ENCODE measurements at regions not wholly inside any gene's neighbourhood (a gene's known extent, or its start where the extent isn't known, plus 50 kb on each side); places are given as distances from the start of the nearest gene placed in this dataset.

GRCh38 chr5:44626846-44627245 is 181.9 kb upstream of the MRPS30 start:
- Histone ChIP-seq H3K9me3 (ENCODE audit: control insufficient read depth, low read depth, low read length) (no peaks in the 10 kb centered on the region), H3K27ac (ENCODE audit: low read length) (no peak overlapping the region), H3K4me3 (ENCODE audit: low read length) (no peak overlapping the region), H3K36me3 (ENCODE audit: control insufficient read depth, insufficient read depth, low read length) (no peaks in the 10 kb centered on the region), H3K27me3 (ENCODE audit: control insufficient read depth, insufficient read depth, low read length) (no peaks in the 10 kb centered on the region), H3K4me1 (ENCODE audit: control insufficient read depth, insufficient read depth, low read length) (no peaks in the 10 kb centered on the region)
- no peak for DNase-seq

- 90% methylated on average over 2 of the region's 4 CpGs for WGBS (ENCODE audit: insufficient coverage, low lambda C conversion rate)
- Histone ChIP-seq H3K4me1 (ENCODE audit: control insufficient read depth, insufficient read depth, low read length) (no peaks in the 10 kb centered on the region), H3K27ac (ENCODE audit: low read length) (no peak overlapping the region), H3K4me3 (ENCODE audit: low read length) (no peak overlapping the region), H3K9me3 (ENCODE audit: control insufficient read depth, low read depth, low read length) (no peaks in the 10 kb centered on the region), H3K36me3 (ENCODE audit: control insufficient read depth, insufficient read depth, low read length) (no peaks in the 10 kb centered on the region), H3K27me3 (ENCODE audit: control insufficient read depth, insufficient read depth, low read length) (no peaks in the 10 kb centered on the region)
- no peak for DNase-seq
Measured at GRCh38 chr5:44622331-44622730, 186.4 kb upstream of the MRPS30 start.

- no peaks in the 10 kb centered on the region for H3K9me3 ChIP-seq (ENCODE audit: control insufficient read depth, low read depth, low read length)
- H3K27ac ChIP-seq (ENCODE audit: low read length): no peak overlapping the region
- 80% methylated on average over 3 of the region's 3 CpGs for WGBS (ENCODE audit: insufficient coverage, low lambda C conversion rate)
- DNase-seq: no peak
- no peak overlapping the region for H3K4me3 ChIP-seq (ENCODE audit: low read length)
- H3K4me1 ChIP-seq (ENCODE audit: control insufficient read depth, insufficient read depth, low read length): no peaks in the 10 kb centered on the region
- H3K27me3 ChIP-seq (ENCODE audit: control insufficient read depth, insufficient read depth, low read length): no peaks in the 10 kb centered on the region
- H3K36me3 ChIP-seq (ENCODE audit: control insufficient read depth, insufficient read depth, low read length): no peaks in the 10 kb centered on the region
Measured at GRCh38 chr5:44619875-44620610, 188.7 kb upstream of the MRPS30 start.

GRCh38 chr5:44614845-44615244 is 193.9 kb upstream of the MRPS30 start:
- no peaks in the 10 kb centered on the region for H3K9me3 ChIP-seq (ENCODE audit: control insufficient read depth, low read depth, low read length)
- no peak overlapping the region for H3K27ac ChIP-seq (ENCODE audit: low read length)
- H3K4me1 ChIP-seq (ENCODE audit: control insufficient read depth, insufficient read depth, low read length): no peaks in the 10 kb centered on the region
- no peaks in the 10 kb centered on the region for H3K36me3 ChIP-seq (ENCODE audit: control insufficient read depth, insufficient read depth, low read length)
- 92% methylated on average over 1 of the region's 2 CpGs for WGBS (ENCODE audit: insufficient coverage, low lambda C conversion rate)
- no peak for DNase-seq
- H3K27me3 ChIP-seq (ENCODE audit: control insufficient read depth, insufficient read depth, low read length): no peaks in the 10 kb centered on the region
- H3K4me3 ChIP-seq (ENCODE audit: low read length): no peak overlapping the region

- no peak for DNase-seq
- Histone ChIP-seq H3K4me1 (ENCODE audit: control insufficient read depth, insufficient read depth, low read length) (no peaks in the 10 kb centered on the region), H3K27me3 (ENCODE audit: control insufficient read depth, insufficient read depth, low read length) (no peaks in the 10 kb centered on the region), H3K27ac (ENCODE audit: low read length) (no peak overlapping the region), H3K9me3 (ENCODE audit: control insufficient read depth, low read depth, low read length) (no peaks in the 10 kb centered on the region), H3K4me3 (ENCODE audit: low read length) (no peak overlapping the region), H3K36me3 (ENCODE audit: control insufficient read depth, insufficient read depth, low read length) (no peaks in the 10 kb centered on the region)
- WGBS (ENCODE audit: insufficient coverage, low lambda C conversion rate): no CpG with 5 or more reads among the region's 1 CpG
Measured at GRCh38 chr5:44613936-44614335, 194.8 kb upstream of the MRPS30 start.

- H3K4me1 ChIP-seq (ENCODE audit: control insufficient read depth, insufficient read depth, low read length): no peaks in the 10 kb centered on the region
- no peaks in the 10 kb centered on the region for H3K9me3 ChIP-seq (ENCODE audit: control insufficient read depth, low read depth, low read length)
- WGBS (ENCODE audit: insufficient coverage, low lambda C conversion rate): no CpG with 5 or more reads among the region's 5 CpGs
- H3K36me3 ChIP-seq (ENCODE audit: control insufficient read depth, insufficient read depth, low read length): no peaks in the 10 kb centered on the region
- no peak for DNase-seq
- H3K4me3 ChIP-seq (ENCODE audit: low read length): no peak overlapping the region
- no peak overlapping the region for H3K27ac ChIP-seq (ENCODE audit: low read length)
- H3K27me3 ChIP-seq (ENCODE audit: control insufficient read depth, insufficient read depth, low read length): no peaks in the 10 kb centered on the region
Measured at GRCh38 chr5:44605926-44606325, 202.8 kb upstream of the MRPS30 start.

- WGBS (ENCODE audit: insufficient coverage, low lambda C conversion rate): no CpG with 5 or more reads among the region's 8 CpGs
Measured at GRCh38 chr5:44603496-44604272, 205.1 kb upstream of the MRPS30 start.

GRCh38 chr5:44574678-44575077 is 185.5 kb upstream of the FGF10 start:
- WGBS (ENCODE audit: insufficient coverage, low lambda C conversion rate): no CpG with 5 or more reads among the region's 6 CpGs
- Histone ChIP-seq H3K27ac (ENCODE audit: low read length) (no peak overlapping the region), H3K36me3 (ENCODE audit: control insufficient read depth, insufficient read depth, low read length) (no peaks in the 10 kb centered on the region), H3K9me3 (ENCODE audit: control insufficient read depth, low read depth, low read length) (peaks cover 2% of the 10 kb centered on the region), H3K4me1 (ENCODE audit: control insufficient read depth, insufficient read depth, low read length) (no peaks in the 10 kb centered on the region), H3K4me3 (ENCODE audit: low read length) (no peak overlapping the region), H3K27me3 (ENCODE audit: control insufficient read depth, insufficient read depth, low read length) (no peaks in the 10 kb centered on the region)
- no peak for DNase-seq

More at GRCh38 chr5:44603496-44604272, 205.1 kb upstream of the MRPS30 start:
- H3K4me3 ChIP-seq (ENCODE audit: low read length): no peak overlapping the region
- no peaks in the 10 kb centered on the region for H3K27me3 ChIP-seq (ENCODE audit: control insufficient read depth, insufficient read depth, low read length)
- no peaks in the 10 kb centered on the region for H3K4me1 ChIP-seq (ENCODE audit: control insufficient read depth, insufficient read depth, low read length)
- no peak overlapping the region for H3K27ac ChIP-seq (ENCODE audit: low read length)
- no peaks in the 10 kb centered on the region for H3K9me3 ChIP-seq (ENCODE audit: control insufficient read depth, low read depth, low read length)
- DNase-seq: no peak
- no peaks in the 10 kb centered on the region for H3K36me3 ChIP-seq (ENCODE audit: control insufficient read depth, insufficient read depth, low read length)

GRCh38 chr5:44568519-44568918 is 179.3 kb upstream of the FGF10 start:
- no peaks in the 10 kb centered on the region for H3K36me3 ChIP-seq (ENCODE audit: control insufficient read depth, insufficient read depth, low read length)
- H3K27me3 ChIP-seq (ENCODE audit: control insufficient read depth, insufficient read depth, low read length): no peaks in the 10 kb centered on the region
- no peaks in the 10 kb centered on the region for H3K4me1 ChIP-seq (ENCODE audit: control insufficient read depth, insufficient read depth, low read length)
- no peak overlapping the region for H3K4me3 ChIP-seq (ENCODE audit: low read length)
- 80% methylated on average over 1 of the region's 1 CpG for WGBS (ENCODE audit: insufficient coverage, low lambda C conversion rate)
- DNase-seq: no peak
- H3K9me3 ChIP-seq (ENCODE audit: control insufficient read depth, low read depth, low read length): no peaks in the 10 kb centered on the region
- no peak overlapping the region for H3K27ac ChIP-seq (ENCODE audit: low read length)

- no peaks in the 10 kb centered on the region for H3K36me3 ChIP-seq (ENCODE audit: control insufficient read depth, insufficient read depth, low read length)
- DNase-seq: no peak
- WGBS (ENCODE audit: insufficient coverage, low lambda C conversion rate): no CpG with 5 or more reads among the region's 2 CpGs
- no peaks in the 10 kb centered on the region for H3K27me3 ChIP-seq (ENCODE audit: control insufficient read depth, insufficient read depth, low read length)
- no peak overlapping the region for H3K4me3 ChIP-seq (ENCODE audit: low read length)
- no peak overlapping the region for H3K27ac ChIP-seq (ENCODE audit: low read length)
- H3K4me1 ChIP-seq (ENCODE audit: control insufficient read depth, insufficient read depth, low read length): no peaks in the 10 kb centered on the region
- H3K9me3 ChIP-seq (ENCODE audit: control insufficient read depth, low read depth, low read length): no peaks in the 10 kb centered on the region
Measured at GRCh38 chr5:44565902-44566301, 176.7 kb upstream of the FGF10 start.

GRCh38 chr5:44565360-44565759 is 176.1 kb upstream of the FGF10 start:
- Histone ChIP-seq H3K4me3 (ENCODE audit: low read length) (no peak overlapping the region), H3K27ac (ENCODE audit: low read length) (no peak overlapping the region), H3K36me3 (ENCODE audit: control insufficient read depth, insufficient read depth, low read length) (no peaks in the 10 kb centered on the region), H3K9me3 (ENCODE audit: control insufficient read depth, low read depth, low read length) (no peaks in the 10 kb centered on the region), H3K4me1 (ENCODE audit: control insufficient read depth, insufficient read depth, low read length) (no peaks in the 10 kb centered on the region), H3K27me3 (ENCODE audit: control insufficient read depth, insufficient read depth, low read length) (no peaks in the 10 kb centered on the region)
- WGBS (ENCODE audit: insufficient coverage, low lambda C conversion rate): no CpG with 5 or more reads among the region's 1 CpG
- DNase-seq: no peak
